DND-41 (cell line): ENCODE measurements at regions not wholly inside any gene's neighbourhood (a gene's known extent, or its start where the extent isn't known, plus 50 kb on each side); places are given as distances from the start of the nearest gene placed in this dataset.

ENCODE experiments used
- ATAC-seq: fragments of 200-7000 bp; cut with Tn5 transposase; 3 replicates; pipeline ENCODE4 v1.9.1; 2021; ENCODE audit warnings: low read depth; ENCODE audit not compliant: insufficient read depth
- DNase-seq: peaks from one replicate; pipeline ENCODE4 v3.0.0-alpha.2; 2020
- H2AFZ ChIP-seq: 2 replicates; pipeline ENCODE4 v1.6.0; 2012; ENCODE audit warnings: low read depth, low read length
- H3K27ac ChIP-seq: 2 replicates; pipeline ENCODE4 v1.5.1; 2012; ENCODE audit warnings: low read length, inconsistent platforms
- H3K27me3 ChIP-seq: fragments of 200-600 bp; sonication (generic); 2 replicates; pipeline ENCODE4 v1.6.0; 2012; ENCODE audit warnings: low read length, mild to moderate bottlenecking, inconsistent platforms; ENCODE audit not compliant: insufficient read depth, poor library complexity
- H3K36me3 ChIP-seq: 2 replicates; pipeline ENCODE4 v1.5.1; 2012; ENCODE audit warnings: low read length, inconsistent platforms; ENCODE audit not compliant: insufficient read depth
- H3K4me1 ChIP-seq: 2 replicates; pipeline ENCODE4 v1.5.1; 2012; ENCODE audit warnings: mild to moderate bottlenecking, low read length; ENCODE audit not compliant: insufficient read depth
- H3K4me2 ChIP-seq: 2 replicates; pipeline ENCODE4 v1.6.0; 2012; ENCODE audit warnings: mild to moderate bottlenecking, moderate library complexity, low read length, inconsistent platforms; ENCODE audit not compliant: insufficient read depth
- H3K4me3 ChIP-seq, 2 experiments: fragments of 200-600 bp in 1 of 2; shearing (Covaris generic) in 1 of 2; 2 replicates each; pipeline ENCODE4 v1.5.1; 2012 to 2016; ENCODE audit warnings: inconsistent platforms in 2 of 2, low read length in 2 of 2, mild to moderate bottlenecking in 2 of 2, low read depth in 1 of 2, moderate library complexity in 1 of 2
- H3K79me2 ChIP-seq: 2 replicates; pipeline ENCODE4 v1.6.0; 2012; ENCODE audit warnings: low read length, inconsistent platforms; ENCODE audit not compliant: insufficient read depth
- H3K9ac ChIP-seq: 2 replicates; pipeline ENCODE4 v1.6.0; 2012; ENCODE audit warnings: low read depth, mild to moderate bottlenecking, inconsistent platforms, low read length, moderate library complexity
- H3K9me3 ChIP-seq: 2 replicates; pipeline ENCODE4 v1.5.1; 2012; ENCODE audit warnings: low read length, moderate library complexity, mild to moderate bottlenecking, inconsistent platforms; ENCODE audit not compliant: insufficient read depth, severe bottlenecking
- H4K20me1 ChIP-seq: 2 replicates; pipeline ENCODE4 v1.6.0; 2012; ENCODE audit warnings: low read length; ENCODE audit not compliant: insufficient read depth
- EZH2 ChIP-seq: IDR thresholded peaks from 3 replicates; pipeline ENCODE4 v1.6.1; 2012; ENCODE audit warnings: borderline replicate concordance, low read depth, mild to moderate bottlenecking, moderate library complexity, low read length, inconsistent platforms; ENCODE audit not compliant: severe bottlenecking
- TF ChIP-seq, protein P1 (sequence below): IDR thresholded peaks from 2 replicates; pipeline ENCODE4 v1.5.1; 2012; ENCODE audit warnings: borderline replicate concordance, low read length, moderate library complexity, mild to moderate bottlenecking; ENCODE audit not compliant: poor library complexity, severe bottlenecking; ENCODE audit errors: extremely low read depth

DNA sequence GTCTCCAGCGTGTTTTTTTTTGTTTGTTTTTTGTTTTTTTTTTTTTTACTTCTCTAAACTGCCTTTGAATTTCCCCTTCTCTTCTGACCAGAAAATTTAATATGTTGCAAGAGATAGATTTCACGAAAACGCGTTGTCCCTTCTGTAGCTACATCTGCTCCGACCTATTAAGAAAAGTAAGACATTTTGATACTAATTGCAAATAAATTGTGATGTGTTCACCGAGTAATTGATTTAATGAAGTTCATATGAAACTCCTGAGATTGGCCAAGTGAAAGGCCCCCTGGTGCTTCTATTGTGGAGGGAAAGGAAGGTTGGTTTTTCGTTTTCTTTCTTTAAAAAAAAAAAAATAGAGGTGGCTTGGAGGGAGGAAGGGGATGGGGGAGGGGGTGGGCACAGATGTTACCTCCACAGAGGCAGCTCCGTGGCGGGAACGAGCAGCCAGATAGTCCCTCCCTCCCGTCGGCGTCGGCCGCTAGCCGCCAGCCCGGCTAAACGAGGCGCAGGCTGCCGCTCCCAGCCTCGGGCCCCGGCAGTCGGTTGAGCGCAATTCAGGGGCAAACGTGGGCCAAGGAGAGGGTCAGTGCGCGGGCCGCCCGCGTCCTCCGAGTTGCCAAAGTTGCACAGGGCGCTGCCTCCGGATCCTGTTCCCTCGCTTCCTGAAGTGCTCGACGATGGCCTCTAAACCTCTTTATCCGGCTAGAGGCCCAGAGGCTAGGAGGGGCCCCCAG is 139.1 kb upstream of the ZIC3 start:
- Histone ChIP-seq H3K36me3 (no peaks in the 10 kb centered on the region), H2AFZ (no peak overlapping the region), H3K4me1 (no peaks in the 10 kb centered on the region), H3K27ac (no peak overlapping the region), H3K9ac (no peak overlapping the region), H3K4me3 (no peak overlapping the region), H3K79me2 (no peaks in the 10 kb centered on the region), H4K20me1 (no peaks in the 10 kb centered on the region), H3K4me2 (no peak overlapping the region), H3K27me3 (no peaks in the 10 kb centered on the region), H3K9me3 (no peaks in the 10 kb centered on the region)
- DNase-seq (no peak), ATAC-seq (no peak)
- TF ChIP-seq, protein P1, sequence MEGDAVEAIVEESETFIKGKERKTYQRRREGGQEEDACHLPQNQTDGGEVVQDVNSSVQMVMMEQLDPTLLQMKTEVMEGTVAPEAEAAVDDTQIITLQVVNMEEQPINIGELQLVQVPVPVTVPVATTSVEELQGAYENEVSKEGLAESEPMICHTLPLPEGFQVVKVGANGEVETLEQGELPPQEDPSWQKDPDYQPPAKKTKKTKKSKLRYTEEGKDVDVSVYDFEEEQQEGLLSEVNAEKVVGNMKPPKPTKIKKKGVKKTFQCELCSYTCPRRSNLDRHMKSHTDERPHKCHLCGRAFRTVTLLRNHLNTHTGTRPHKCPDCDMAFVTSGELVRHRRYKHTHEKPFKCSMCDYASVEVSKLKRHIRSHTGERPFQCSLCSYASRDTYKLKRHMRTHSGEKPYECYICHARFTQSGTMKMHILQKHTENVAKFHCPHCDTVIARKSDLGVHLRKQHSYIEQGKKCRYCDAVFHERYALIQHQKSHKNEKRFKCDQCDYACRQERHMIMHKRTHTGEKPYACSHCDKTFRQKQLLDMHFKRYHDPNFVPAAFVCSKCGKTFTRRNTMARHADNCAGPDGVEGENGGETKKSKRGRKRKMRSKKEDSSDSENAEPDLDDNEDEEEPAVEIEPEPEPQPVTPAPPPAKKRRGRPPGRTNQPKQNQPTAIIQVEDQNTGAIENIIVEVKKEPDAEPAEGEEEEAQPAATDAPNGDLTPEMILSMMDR: no peak
- no peak for TF ChIP-seq EZH2

DNA sequence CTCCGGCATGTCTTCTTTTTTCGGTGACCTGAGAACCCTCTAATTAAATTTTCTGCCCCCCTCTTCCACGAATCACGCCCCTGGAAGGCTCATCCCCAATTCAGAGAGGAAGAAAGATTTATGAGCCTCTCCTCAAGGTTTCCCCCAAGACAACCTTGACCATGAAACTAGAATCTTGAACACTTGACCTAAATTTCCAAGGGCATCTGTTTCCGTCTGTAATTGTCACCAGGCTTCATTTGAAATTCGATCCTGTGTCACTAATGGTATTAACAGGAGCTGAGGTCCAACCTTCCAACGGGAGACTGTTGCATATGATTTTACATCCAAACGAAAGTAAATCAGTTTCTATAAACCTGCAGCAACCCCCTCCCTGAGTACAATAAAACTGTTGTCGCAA is 139.9 kb upstream of the ZIC3 start:
- DNase-seq (no peak), ATAC-seq (no peak)

DNA sequence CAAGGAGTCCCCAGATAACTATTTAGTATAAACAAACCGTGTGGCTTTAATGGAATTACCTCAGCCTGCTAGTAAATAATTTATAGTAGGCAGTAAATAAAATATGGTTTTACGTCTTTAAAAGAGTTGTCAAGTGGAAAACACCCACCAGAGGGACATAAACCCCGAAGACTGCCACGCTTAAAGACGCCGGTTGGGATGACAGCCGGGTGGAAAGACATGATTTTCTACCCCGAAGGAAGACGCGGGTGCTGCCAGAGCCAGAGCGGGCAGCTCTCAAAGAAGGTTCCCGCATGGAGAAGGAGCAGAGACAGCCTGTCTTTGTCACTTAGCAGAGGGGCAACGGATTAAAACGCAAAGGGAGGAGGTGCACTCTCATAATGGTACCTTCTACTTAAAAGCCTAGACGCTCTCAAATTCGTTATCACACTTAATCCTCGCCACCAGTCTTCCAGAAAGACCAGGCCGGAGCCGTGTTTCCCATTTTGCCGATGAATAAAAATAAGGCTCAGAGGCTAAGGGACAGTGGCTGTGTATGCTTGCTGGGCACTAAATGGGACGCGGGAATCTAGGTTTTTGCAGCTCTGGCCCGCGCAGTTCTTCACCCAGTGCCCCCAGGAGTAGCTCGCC is 140.5 kb upstream of the ZIC3 start:
- TF ChIP-seq, protein P1: no peak
- no peak for TF ChIP-seq EZH2
- Histone ChIP-seq H3K27me3 (no peaks in the 10 kb centered on the region), H3K9me3 (no peaks in the 10 kb centered on the region), H2AFZ (no peak overlapping the region), H3K4me2 (no peak overlapping the region), H3K79me2 (no peaks in the 10 kb centered on the region), H3K4me3 (no peak overlapping the region), H3K4me1 (no peaks in the 10 kb centered on the region), H3K27ac (no peak overlapping the region), H3K36me3 (no peaks in the 10 kb centered on the region), H4K20me1 (no peaks in the 10 kb centered on the region), H3K9ac (no peak overlapping the region)
- DNase-seq (no peak), ATAC-seq (no peak)

More for the DNA sequence above, 139.9 kb upstream of the ZIC3 start:
- Histone ChIP-seq H2AFZ (no peak overlapping the region), H3K79me2 (no peaks in the 10 kb centered on the region), H3K27me3 (no peaks in the 10 kb centered on the region), H3K4me1 (no peaks in the 10 kb centered on the region), H3K27ac (no peak overlapping the region), H4K20me1 (no peaks in the 10 kb centered on the region), H3K9me3 (no peaks in the 10 kb centered on the region), H3K36me3 (no peaks in the 10 kb centered on the region), H3K9ac (no peak overlapping the region), H3K4me2 (no peak overlapping the region), H3K4me3 (no peak overlapping the region)
- TF ChIP-seq EZH2: no peak
- TF ChIP-seq, protein P1: no peak
